ENCODE measurements at regions not wholly inside any gene's neighbourhood (a gene's known extent, or its start where the extent isn't known, plus 50 kb on each side); places are given as distances from the start of the nearest gene placed in this dataset.
"Not testable (repeated sequence)": the region's sequence is repeated elsewhere in the genome, so short reads cannot be mapped to it uniquely, and the experiment has no call there.

DNA sequence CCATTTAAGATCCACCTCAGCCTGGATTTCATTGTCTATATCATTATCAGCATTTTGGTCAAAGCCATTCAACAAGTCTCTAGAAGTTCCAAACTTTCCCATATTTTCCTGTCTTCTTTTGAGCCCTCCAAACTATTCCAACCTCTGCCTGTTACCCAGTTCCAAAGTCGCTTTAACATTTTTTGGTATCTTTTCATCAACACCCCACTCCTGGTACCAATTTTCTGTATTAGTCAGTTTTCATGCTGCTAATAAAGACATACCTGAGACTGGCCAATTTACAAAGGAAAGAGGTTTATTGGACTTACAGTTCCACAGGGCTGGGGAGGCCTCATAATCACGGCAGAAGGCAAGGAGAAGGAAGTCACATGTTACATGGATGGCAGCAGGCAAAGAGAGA lies 982.9 kb downstream of the TAF11L14 start:
- DNase-seq = not testable (repeated sequence)

DNA sequence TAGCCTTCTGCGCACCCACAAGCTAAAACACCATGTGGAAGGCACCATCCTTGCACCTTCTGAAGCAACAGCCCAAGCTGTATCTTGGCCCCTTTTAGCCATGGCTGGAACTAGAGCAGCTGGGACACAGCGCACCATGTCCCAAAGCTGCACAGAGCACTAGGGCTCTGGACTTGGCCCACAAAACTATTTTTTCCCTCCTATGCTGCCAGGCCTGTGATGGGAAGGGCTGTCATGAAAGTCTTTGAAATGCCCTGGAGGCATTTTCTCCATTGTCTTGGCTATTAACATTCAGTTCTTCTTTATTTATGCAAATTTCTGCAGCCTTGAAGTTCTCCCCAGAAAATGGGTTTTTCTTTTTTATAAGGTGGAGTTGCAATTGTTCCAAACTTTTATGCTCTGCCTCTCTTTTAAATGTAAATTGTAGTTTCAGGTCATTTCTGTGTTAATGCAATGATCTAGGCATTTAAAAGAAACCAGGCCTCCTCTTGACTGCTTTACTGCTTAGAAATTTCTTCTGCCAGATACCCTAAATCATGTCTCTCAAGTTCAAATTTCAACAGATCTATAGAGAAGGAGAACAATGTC lies 996.3 kb downstream of the TAF11L14 start:
- no peak for DNase-seq

DNA sequence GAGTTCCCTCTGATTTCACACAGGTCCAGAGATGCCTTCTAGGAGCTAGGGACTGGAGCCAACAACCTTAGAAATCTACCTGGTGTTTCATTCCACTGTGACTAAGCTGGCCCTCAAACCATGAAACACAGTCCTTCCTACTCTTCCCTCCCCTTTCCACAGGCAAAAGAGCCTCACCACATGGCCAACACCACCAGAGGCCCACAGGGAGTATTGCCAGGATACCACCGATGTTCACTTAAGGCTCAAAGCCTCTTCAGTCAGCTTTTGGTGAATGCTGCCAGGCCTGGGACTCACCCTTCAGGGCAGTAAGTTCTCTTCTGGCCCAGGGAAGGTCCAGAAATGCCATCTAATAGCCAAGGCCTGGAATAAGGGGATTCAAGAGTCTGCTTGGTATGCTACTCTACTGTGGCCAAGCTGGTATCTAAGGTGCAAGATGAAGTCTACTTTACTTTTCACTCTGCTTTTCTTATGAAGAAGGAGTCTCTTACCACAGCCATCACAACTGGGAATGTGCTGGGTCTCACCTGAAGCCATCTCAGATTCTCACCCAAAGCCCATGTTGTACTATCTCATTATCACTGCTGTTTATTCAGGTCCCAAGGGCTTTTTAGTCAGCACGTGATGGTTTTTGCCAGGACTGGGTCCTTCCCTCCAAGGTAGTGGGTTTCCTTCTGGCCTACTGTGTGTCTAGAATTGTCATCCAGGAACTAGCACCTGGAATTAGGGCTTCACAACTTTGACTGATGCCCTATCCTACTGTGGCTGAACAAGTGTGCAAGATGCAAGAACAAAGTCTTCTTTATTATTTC lies 1018.4 kb downstream of the TAF11L14 start:
- no peak for DNase-seq

DNA sequence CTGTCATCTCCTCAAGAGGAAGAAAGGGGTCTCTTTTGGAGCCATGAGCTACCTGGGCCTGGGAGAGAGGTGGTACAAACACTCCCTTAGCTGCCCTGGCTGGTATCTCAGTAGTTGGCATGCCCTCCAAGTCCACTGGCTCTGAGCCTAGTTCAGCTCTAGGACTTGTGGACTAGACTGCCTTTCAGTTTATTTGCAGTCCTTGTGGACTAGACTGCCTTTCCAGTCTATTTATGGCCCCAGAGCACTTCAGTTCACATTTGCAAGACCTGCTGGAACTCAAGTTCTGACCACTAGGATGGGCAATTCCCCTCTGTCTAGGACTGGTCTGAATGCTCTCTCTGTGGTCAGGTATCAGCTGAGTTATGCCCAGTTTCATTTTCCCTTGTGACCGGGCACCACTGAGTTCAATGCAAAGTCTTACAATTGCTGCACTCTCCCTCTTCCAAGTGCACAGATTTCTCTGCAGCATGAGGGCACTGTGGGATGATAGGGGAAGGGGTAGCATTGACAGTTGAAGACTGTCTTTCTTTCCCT lies 1019.0 kb downstream of the TAF11L14 start:
- no peak for DNase-seq

DNA sequence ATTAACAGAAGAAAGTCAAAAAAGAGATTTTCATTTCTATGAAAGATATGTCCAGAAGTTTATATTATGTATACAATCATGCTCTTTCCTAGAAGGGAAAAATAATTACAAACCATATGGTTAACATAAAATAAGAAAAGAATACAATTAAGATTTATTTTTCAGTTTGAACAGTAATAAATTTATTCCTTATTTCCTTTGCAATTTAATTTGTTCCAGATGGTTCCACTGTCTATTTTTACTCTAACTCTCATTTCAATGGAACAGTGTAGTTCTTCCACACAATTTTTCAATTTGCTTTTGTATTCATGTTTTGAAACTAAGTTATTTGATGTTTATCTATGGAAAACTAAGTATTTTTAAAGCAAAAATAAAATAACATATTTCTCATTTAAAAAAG lies 1026.3 kb downstream of the TAF11L14 start:
- no peak for DNase-seq

DNA sequence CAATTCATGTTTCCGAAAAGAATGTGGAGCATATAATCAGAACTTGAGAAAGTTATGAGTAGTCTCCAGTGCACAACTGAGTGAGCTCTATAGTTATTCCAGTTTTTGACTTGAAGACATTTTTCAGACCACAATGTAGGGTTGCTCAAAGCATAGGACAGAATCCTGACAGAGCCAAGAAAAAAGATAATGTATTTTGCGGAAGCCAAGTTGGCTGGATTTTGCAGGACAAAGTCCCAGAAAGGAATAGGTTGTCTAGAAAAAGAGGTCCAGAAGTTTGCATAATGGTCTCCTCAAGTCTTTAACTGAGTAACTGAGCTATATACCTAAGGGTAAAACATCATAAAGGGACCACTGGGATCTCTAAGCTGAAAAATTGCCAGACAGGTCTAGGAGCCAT lies 1028.0 kb downstream of the TAF11L14 start:
- DNase-seq = no peak

DNA sequence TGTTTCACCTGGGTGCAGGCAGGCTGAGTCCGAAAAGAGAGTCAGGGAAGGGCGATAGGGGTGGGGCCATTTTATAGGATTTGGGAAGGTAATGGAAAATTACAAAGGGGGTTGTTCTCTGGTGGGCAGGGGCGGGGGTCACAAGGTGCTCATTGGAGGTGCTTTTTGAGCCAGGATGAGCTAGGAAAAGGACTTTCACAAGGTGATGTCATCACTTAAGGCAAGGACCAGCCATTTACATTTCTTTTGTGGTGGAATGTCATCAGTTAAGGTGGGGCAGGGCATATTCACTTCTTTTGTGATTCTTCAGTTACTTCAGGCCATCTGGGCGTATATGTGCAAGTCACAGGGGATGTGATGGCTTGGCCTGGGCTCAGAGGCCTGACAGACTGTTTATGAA lies 1040.0 kb downstream of the TAF11L14 start:
- not testable (repeated sequence) for DNase-seq

DNA sequence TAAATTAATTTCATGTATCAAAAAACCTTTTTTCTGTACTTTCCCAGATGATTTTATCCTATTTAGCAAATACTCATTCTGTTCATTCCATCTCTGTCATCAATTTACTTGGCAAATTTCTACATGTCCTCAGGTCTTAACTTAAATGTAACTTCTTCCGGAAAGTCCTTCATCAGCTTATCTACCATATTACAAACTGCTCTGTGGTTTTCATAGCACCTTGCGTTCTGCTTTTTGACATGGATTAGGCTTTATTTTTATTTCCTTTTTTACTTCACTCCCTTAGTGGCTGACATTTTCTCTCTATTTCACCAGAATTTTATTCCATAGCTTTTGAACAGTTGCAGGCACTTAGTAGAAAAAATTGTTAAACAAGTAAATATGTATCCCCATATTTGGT lies 1040.8 kb downstream of the TAF11L14 start:
- no peak for DNase-seq

DNA sequence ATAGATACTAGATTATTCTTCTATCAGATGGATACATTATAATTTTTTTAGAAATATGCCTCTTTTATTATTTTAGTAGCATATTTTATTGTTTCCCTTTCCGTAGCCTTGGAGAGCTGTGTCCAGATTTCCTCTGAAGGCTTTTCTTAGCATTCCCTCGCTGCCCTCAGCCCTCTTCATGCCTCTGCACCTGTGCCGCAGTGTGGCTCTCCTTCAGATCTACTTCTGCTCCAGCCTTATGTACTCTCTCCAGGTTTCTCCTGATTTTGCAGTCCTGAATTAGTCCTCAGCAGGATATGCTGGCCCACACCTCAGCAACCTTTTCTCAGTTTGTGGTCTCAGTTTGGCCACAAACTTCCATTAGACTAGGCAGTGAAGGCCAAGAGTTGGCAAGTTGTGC lies 1052.0 kb downstream of the TAF11L14 start:
- DNase-seq = no peak

DNA sequence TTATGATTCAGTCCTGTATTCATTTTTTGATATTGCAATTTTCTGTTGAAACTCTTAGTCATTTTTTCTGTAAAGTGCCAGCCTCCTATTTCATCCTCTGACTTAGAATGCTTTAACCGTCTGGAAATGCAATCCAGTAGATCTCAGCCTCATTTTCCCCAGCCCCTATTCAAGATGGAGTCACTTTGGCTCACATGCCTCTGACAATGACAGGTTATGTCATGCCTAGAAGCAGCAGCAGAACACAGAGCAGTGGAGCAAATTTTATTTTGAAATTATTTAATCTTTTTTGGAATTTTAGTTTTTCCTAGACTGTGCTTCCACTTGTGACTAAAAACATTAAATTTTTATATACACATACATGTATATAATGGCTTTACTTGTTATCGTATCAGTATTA lies 1053.2 kb downstream of the TAF11L14 start:
- DNase-seq = no peak

DNA sequence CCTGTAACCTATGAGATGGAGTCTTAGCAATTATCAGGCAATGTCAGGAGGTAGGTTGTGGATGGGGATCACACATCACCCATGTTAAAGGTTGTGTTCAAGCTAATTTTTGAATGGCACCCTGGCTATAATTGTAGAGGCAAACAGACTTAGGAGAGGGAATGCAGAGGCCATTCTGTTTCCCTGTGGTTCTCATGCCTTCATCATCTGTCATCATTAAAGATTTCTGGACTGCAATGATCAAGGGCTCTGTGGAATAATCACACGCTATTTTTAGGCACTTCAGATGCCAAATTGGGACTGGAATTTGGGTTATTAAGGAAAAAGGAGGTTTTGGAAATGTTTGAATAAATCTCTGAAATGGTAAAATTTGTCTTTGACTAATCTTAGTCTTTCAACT lies 1065.4 kb downstream of the TAF11L14 start:
- no peak for DNase-seq

DNA sequence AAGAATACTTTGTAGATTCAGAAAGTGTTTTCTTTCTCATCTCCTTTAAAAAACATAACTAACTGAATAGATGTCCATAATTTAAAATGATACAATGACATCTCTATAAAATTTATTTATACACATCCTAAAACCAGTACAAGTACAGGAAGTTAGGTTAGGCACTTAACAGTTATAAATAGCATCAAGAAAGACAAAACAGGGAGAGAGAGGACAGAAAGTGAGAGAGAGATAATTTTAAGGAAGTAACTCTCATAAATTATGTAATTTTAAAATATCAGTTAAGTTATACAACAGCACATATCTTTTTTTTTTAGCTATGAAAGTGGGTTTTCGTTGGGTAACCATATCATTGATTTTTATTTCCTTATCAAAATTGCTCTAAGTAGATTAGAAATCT lies 1068.6 kb downstream of the TAF11L14 start:
- no peak for DNase-seq

DNA sequence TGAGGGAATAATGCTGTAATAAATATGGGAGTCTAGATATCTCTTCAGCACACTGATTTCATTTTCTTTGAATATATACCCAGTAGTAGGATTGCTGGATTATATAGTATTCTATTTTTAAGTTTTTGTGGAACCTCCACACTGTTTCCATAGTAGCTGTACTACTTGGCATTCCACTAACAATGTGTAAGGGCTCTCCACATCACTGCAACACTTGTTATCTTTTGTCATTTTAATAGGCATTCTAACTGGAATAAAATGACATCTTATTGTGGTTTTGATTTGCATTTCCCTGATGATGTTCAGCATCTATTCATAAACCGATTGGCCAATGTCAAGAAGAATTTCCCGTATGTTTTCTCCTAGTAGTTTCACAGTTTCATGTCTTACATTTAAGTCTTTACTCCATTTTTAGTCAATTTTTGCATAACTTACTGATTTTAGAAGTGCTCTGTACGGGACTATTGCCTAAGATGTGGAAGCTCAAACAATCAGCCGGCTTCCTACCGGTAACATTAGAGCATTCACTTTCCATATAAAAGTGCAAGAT lies 1078.8 kb downstream of the TAF11L14 start:
- DNase-seq = no peak

DNA sequence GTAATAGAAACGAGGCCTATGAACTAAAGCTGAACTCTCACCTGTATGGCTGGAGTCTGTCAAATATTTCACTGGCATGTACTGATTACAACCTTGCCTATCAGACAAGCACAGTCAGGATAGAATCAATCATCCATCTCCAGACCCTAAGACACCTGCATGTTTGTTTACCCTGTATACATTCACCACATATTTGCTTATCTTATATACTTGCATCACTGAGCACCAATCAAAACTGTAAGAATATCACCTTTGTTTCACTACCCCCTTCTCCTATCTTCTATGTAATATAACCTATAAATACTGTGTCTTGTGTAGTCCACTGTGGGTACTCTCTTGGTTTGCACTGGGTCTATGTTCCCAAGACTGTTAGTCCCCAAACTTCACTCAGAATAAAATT lies 1085.7 kb downstream of the TAF11L14 start:
- DNase-seq = no peak

DNA sequence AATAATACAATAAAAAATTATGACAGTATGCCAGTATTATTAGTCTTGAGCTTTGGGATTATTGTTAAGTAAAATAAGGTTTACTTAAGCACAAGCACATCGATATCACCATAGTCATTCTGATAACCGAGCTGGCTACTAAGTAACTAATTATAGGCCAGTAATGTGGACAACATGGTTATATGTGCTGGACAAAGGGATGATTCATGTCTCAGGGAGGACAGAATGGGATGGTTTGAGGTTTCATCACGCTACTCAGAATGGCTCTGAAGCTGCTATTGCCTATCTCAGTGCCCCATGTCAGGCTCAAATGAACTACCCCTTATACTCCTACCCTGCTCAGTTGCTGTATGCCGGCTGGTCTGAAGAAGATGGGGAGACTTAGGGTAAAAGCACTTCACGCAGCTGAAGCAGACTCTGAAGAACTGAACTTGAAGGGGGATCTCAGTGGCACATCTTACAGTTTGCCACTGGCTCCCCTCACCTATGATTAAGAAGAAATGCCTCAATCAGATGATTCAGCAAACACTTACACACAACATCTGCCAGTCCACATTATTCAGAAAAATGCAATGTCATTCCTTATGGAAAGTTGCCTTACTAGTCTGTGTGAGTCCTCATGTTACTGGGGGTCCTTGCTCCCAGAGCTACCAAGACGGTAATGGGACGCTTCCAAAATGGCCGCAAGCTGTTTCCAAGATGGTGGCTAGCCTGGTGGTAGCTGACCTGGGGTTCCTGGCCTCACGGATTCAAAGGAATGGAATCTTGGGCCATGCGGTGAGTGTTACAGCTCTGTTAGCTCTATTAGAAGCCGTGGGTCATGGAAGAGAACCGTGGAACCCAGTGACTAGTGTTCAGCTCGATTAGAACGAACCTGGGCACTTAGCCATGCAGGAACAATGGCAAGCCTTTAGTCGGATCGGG lies 1098.6 kb downstream of the TAF11L14 start:
- DNase-seq = no peak

DNA sequence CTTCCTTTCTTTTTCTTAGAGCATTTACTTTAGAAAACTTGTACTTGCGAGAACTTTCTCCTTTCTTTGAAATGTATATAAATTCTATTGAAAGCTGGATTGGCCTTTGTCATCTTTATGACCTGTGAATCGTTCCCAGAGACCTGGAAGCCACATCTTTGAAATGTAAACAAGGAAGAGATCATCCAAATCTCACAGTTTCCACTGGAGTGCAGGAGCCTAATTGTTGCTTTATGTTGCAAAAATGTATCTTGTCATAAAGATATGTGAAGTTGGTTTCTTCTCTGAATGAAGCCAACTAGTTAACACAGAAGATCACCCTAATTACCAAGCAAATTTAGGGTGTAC lies 1101.8 kb downstream of the TAF11L14 start:
- DNase-seq = no peak

DNA sequence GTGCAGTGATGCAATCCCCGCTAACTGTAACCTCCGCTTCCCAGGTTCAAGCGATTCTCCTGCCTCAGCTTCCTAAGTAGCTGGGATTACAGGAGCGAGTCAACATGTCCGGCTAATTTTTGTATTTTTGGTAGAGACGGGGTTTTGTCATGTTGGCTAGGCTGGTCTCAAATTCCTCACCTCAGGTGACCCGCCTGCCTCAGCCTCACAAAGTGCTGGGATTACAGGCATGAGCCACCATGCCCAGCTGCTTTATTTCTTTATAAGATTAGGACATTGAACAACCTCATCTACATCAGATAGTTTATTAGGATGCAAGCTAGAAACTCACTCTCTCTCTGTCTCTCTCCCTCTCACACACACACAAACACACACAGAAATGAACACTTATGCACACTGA lies 1102.5 kb downstream of the TAF11L14 start:
- DNase-seq = not testable (repeated sequence)

DNA sequence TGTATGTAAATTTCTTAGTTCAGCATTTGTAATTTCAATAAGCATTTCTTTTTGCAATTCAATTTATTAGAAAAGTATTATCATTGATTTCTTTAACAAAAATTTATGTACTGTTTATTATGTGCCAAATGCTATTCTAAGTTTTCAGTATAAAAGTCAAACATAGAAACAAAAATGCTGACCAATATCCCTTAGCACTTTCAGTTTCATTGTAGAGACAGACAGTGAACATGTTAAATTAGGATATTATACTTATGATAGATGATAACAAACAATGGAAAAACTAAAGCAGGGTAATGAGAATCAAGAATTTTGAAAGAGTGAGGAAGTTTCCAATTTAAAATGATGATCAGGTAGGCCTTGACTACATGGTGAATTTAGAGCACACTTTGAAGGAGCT lies 1106.0 kb downstream of the TAF11L14 start:
- no peak for DNase-seq

DNA sequence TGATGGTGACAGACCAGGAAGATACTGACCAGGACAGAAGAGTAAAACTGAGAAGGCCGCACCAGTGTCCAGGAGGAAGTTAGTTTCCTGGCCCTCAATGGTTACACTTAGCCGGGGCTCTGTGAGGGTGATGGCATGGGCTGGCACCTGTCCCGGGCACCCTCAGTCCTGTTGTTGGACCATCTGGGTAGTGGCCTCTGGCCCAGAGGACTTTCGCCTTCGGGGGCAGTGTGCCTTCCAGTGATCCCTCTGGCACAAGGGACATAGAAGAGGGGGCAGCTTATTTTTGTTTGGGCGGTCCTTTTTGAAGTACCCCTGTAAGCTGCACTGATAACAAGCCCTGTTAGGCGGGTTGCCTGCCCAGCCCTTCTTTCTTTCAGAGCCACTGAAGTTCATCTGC lies 1108.6 kb downstream of the TAF11L14 start:
- no peak for DNase-seq

DNA sequence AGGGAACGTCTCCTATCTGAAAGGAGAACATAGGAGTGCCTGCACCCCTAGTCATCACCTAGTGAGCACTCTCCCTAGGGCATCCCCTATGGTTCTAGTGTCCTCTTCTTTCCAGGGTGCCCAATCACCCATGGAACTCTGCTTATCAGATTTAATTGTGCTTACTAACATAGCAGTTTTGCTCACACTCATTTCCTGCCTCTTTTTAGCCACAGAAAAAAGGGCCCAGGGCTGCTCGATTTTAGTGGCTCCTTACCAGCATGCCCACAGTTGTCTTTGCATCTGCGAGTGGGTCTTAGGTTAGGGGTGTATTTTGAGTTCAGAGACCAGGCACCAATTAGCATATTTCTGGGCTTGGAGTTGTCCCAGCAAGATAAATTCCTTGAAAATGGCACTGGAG lies 1110.2 kb downstream of the TAF11L14 start:
- DNase-seq = no peak

DNA sequence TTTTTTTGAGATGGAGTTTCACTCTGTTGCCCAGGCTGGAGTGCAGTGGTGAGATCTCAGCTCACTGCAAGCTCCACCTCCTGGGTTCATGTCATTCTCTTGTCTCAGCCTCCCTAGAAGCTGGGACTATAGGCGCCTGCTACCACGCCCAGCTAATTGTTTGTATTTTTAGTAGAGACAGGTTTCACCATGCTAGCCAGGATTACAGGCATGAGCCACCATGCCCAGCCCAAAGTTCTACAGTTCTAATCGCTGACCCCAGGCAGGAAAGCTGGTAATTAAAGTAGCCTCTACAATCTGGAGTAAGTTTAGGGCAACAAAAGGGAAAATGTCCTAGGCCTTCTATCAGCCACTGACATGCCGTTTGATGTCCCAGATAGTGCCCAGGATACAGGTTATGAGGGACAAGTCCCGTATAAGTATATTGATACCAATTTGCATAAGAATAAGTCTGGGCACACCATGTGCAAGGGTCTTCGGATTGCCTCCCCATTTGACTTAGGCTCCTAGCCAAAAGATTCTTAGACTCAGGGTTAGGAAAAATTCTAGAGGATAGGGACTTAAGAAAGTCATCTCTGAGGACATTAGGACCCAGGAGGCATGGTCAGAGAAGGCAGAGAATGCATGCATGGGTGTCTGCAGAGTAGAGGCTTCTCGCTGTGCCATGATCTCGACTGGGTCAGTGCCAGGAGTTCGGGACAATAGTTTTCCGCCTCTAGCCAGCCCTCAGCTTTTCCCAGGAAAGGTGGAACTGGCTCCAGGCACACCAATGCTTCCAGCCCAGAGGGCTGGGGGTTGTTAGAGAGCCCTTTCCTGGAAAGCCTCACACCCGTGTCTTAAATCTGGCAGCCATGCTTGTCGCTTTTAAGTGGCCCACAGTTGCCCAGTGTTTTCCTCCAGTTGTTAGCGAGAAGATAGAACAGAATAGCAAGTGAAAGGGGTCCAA lies 1111.1 kb downstream of the TAF11L14 start:
- peak in 1 of 2 donors; percentile 14 for DNase-seq
